DMS53 (cell line): ENCODE measurements at regions not wholly inside any gene's neighbourhood (a gene's known extent, or its start where the extent isn't known, plus 50 kb on each side); places are given as distances from the start of the nearest gene placed in this dataset.

Source experiments
- DNase-seq: peaks from one replicate; lab custom pipeline; 2025; lab: John Stamatoyannopoulos, UW

DNA sequence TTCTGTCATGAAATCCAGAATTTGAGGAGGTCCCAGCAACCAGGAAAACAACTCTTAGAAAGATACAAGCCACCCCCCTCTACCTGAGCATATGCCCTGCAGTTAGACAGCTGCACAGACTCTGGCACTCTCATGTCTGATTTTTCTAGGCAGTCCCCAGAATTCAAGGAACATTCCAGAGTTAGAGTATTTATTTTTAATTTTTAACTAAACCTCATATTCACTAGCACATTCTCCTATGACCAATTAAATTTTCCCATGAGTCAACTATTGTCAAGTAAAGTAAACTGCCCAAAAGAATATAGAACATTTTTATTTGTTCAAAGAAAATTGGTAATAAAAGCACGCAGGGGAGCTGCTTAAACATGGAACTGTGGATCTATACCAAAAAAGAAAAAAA, 490.5 kb upstream of the SEMA6A start:
- no peak for DNase-seq

- no peak for DNase-seq
Observed at GRCh38 chr5:117060099-117060498, 485.5 kb upstream of the SEMA6A start.

DNA sequence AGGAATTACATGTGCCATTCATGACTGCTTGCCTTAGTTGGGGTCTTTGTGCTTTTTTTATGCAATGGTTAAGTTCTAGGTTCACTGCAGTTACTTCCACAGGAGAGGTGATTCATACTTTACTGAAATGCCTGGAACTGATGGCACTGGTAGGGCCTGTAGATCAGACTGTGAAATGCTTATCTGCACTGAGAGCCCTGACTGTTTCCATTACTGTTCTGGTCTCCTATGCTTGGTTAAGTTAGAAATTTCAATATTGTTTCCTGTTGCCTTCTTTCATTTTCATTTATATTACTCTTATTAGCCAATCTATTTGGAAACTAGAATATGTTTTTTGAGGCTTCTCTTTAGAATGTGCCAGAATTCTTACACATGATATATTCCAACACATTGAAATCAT, 484.1 kb upstream of the SEMA6A start:
- no peak for DNase-seq

DNA sequence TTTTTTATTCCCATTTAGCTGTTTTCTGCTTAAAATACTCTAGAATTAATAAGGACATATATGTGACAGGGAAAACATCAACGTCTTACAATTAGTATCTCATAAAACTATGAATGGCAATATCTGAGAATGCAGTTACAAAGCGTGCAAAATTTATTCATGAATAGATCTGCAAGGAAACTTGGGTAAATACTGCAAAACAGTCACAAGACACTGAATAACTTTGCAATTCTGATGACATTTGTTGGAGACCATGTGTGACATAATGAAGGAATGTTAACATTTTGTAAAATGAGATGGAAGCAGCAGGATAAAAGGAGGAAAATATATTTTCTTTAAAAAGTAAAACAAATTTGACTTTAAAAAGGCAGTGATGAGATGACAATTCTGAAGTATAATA, 480.9 kb upstream of the SEMA6A start:
- DNase-seq = no peak

DNA sequence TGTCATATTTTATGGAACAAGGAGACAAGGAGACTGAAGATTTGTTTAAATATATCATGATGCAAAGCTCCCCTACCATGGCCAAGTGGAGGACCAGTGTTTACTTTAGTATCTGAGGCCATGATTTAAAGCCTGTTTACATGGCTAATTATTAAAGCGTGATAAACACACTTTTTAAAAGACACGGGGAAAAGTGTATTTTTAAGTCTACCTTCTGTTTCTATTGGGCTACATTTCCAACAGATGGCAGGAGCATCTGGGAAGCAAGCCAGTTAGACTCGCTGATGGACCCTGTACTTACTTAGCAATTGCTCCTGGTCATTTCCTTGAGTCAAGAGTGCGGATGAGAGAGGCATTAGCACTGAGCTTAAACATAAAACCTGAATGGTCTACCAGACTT, 480.3 kb upstream of the SEMA6A start:
- DNase-seq = peak; percentile 35

DNA sequence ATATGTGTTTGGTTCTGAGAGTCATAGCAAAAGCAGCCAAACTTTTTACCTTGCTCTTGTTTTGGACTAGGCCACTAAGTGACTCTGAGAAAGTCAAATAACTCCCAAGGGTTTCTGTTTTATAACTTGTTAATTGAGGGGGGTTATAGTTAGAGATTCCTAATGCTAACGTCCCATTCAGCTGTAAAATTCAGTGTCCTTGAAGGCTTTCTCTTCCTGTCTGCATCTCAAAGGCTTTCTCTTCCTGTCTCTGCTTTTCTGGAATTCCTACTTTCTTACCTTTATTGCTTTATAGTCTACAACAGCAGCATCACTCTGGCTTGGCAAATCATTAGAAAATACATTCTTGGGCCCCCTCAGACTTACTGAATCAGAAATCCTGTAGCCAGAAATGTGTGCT, 479.5 kb upstream of the SEMA6A start:
- DNase-seq = no peak

GRCh38 chr5:117041926-117042595, 467.4 kb upstream of the SEMA6A start:
- DNase-seq = no peak

DNA sequence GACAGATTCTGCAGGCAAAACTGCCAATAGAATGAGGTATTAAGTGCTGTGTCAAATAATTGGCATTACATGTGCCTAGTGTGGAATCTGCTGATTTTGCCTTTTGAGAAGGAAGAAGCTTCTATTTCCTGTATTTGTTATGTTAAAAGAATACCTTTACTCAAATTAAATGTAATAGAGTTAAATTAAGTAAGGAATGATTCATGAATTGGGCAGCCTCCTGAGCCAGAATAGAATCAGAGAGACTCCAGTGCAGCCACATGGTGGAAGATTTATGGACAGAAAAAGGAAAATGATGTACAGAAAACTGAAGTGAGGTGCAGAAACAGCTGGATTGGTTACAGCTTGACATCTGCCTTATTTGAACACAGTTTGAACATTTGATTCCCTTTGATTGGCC, 464.4 kb upstream of the SEMA6A start:
- DNase-seq = no peak

DNA sequence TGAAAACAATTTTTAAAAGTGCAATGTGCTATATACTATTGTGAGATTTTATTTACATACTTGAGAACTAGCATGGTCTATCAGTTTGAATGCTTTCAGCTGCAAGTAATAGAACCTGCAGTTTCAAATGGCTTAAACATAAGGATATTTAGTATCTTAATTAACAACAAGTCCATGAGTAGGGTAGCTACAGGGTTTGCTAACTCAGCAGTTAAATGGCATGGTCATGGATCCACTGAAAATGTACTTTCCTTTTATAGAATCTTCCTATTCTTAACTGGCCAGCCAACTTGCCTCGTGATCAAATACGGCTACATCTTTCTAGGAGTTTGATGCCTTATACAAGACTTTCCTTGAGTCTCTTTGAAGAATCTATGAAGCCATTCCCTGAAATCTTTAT, 452.8 kb upstream of the SEMA6A start:
- no peak for DNase-seq

- DNase-seq = no peak
Observed at GRCh38 chr5:117020999-117021398, 446.4 kb upstream of the SEMA6A start.

DNA sequence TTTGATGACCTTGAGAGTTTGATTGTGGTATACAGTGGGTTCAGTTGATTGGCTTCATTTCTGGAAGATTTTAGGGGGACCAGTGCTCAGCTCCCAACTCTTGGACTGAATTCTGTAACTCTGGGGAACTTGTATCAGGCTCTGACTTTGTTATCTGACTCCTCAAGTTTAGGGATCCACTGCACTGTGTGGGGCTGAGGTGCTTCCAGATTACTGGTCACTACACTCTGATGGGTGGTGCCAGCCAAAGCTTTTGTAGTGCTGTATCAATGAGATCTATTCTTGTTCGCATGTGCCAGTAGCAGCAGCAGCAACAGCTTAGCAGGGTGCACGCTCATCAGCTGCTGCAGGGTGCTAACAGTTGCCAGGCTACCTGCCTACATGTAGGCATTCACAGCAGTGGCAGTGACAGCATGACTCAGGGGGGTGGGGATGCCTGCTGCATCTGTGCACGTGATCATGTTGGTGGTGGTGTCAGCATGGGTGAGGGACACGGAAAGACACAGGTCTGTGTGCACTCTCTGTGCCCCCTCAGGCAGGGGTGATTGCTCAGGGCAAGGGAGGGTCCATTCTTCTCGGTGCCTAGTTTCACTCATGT, 438.8 kb upstream of the SEMA6A start:
- peak; percentile 19 for DNase-seq

DNA sequence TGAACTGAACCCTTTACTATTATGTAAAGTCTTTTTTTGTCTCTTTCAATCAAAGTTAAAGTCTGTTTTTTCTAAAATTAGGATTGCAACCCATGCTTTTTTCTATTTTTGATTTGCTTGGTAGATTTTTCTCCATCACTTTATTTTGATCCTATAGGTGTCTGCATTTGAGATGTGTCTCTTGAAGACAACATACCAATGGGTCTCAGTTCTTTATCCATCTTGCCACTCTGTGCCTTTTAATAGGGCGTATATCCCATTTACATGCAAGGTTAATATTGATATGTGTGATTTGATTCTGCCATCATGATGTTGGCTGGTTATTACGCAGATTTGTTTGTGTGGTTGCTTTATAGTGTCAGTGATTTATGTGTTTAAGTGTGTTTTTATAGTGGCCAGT, 436.0 kb upstream of the SEMA6A start:
- DNase-seq = no peak

GRCh38 chr5:116998024-116998423, 423.4 kb upstream of the SEMA6A start:
- DNase-seq = no peak

- no peak for DNase-seq
Observed at GRCh38 chr5:116992681-116993080, 418.1 kb upstream of the SEMA6A start.

DNA sequence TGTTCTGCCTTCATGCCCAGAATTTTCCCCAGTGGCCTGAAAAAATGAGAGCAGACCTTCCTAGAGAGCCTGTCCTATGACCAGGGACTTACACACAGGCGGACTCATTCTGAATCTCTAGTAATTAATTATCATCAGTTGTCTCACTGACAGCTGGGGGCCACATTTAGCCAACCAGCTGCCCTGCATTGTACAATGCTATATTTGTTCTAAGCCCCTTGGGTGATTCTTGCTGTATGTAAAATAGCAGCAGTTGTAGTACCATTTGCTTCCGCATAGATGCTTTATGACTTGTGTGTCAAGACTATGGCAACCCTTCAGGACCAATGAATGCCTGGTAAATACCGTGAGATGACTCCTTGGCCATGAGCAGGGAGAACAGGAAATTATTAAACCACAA, 415.4 kb upstream of the SEMA6A start:
- DNase-seq = no peak

GRCh38 chr5:116982035-116982434, 407.4 kb upstream of the SEMA6A start:
- DNase-seq = peak; percentile 46

DNA sequence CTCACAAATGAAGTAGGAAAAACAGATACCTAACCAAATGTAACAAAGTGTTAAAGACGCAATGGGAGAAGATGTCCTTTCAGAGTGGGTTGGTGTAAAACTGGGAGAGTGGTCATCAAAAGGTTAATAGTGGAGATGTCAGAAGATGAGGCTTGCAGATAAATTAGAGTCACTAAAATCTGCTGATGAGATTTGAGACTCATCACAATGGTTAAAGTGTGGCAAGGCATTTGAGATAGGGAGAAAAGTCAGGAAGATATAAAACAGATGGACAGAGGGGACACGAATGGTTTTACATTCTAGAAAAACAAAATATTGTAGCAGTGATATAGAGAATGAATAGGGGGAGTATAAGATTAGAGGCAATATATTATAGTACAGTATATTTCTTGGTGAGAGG, 406.0 kb upstream of the SEMA6A start:
- no peak for DNase-seq

- DNase-seq = no peak
Observed at GRCh38 chr5:116976767-116977166, 402.1 kb upstream of the SEMA6A start.

DNA sequence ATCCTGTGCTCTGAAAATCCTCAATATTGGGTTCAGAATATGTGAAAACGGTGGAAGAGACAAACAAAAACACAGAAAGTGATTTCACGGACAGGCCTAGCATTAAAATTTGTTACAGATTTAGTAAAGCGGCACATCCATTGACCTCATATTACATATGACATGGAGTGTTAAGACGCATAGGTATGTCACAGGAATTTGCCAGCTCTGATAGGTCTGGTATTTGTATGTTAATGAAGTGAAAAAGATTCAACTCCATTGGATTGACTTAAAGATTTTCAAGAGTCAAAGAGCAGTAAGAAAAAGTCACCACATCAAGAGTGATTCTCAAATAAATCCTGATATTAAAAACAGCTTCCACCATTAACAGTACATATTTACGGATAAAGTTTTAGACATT, 396.5 kb upstream of the SEMA6A start:
- no peak for DNase-seq

DNA sequence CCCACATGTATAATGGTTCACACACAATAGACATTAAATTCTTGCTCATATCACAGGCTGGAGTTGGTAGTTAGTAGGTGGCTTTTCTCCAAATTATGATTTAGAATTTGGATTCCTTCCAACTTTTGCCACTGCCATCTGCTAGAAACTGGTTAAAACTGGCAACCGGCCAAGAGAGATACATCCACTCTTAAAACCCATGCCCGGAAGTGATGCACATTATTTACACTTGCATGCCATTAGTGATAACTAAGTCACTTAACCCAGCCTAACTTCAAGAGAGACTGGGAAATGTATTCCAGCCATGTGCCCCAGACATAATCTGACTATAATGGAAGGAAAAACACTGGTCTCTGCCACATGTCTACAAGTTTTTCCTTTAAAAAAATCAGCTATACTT, 395.7 kb upstream of the SEMA6A start:
- peak; percentile 89 for DNase-seq

DNA sequence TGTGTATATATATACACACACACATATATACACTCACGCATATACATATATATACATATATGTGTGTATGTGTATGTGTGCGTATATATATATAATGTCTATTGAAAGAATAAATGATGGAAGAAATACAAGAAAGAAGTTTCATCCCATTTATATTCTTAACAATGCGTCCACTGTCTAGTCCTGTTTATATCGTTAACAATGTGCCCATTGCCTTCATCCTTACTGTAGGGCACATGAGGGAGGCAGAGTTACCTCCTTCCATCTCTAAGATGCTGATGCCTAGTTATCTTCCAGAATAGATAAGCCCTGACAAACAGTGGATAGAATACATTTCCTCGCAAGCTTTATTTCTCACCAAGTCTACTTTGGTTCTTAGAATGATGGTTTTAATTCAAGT, 389.8 kb upstream of the SEMA6A start:
- no peak for DNase-seq

DNA sequence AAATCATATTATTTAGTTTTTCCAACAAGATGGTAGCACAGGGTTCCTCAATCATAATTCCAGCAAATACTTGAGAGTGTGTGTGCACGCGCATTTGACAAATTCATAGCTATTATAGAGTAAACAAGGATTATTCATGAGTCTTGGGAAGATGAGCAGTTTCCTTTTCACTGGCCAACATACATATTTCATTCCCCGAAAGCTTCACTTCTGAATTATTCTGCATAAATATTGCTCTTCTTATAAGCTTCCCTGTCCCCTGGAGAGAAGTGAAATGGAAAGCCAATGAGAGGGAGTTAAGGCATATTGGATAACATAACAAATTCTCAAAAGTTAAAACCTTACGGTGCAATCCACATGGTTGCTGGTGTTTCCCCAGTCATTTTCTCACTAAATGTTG, 386.4 kb upstream of the SEMA6A start:
- no peak for DNase-seq

DNA sequence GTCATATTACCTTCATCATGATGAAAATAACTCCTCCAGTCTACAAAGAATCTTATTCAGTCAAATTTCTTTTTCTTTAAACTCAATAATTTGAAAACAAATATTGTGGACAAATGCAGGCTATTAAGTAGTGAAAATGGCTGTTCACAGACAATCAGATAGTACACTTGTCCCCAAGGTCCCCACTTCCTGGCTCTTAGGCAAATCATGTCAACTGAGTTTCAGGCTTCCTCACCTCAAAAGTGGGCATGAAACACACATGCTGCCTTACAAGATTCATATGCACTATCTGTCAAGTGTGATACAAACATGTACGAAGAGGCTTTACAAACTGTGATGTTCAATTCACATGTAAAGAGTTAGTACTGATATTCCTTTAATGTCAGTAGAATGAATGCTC, 385.2 kb upstream of the SEMA6A start:
- no peak for DNase-seq

DNA sequence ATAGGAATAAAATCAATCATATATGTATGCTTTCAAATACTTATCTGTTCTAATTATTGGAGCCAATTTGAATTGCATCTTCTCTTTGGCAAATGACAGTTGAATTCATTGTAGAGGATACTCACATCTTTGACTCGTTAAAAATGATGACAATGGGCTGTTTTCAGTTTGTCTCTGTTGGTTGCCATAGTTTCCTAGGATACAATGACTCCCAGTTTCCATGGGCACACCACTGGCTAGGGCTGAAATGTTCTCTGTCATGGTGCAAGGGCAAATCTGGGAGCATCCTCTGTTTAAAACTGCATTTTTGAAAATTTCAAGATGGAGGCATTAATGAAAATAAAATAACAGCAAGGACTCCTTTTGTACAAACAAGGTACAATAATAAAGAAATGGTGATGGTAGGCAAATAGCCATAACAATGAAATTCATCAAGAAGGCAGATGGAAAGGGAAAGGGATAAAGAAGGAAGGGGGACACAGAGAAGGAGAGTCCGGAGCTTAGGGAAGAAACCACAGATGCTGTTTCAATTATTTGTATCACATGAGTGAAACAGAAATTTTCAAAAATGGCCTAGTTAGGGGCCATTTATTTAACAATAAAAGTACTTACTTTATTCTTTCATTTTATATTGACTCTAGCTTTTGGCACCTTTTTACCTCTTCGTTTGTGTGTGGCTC, 378.8 kb upstream of the SEMA6A start:
- DNase-seq = peak; percentile 61
